Activated B cell treated with CpG ODN at 0.5 μM for 24 hours (primary cell): ENCODE measurements at regions not wholly inside any gene's neighbourhood (a gene's known extent, or its start where the extent isn't known, plus 50 kb on each side); places are given as distances from the start of the nearest gene placed in this dataset.

Experiments used
- ATAC-seq: fragments of 200-7000 bp; cut with Tn5 transposase; one replicate; pipeline ENCODE4 v1.10.0; 2021; ENCODE audit warnings: low read depth, mild to moderate bottlenecking, moderate library complexity
- CTCF ChIA-PET: fragments of 350-600 bp; sonication (Branson Sonifier 250); formaldehyde crosslinking; loops from one replicate; lab custom pipeline; 2021; ENCODE audit warnings: antibody characterized with exemption; lab: Charles Lee
- POLR2A ChIA-PET: fragments of 350-600 bp; sonication (Branson Sonifier 250); formaldehyde crosslinking; loops from one replicate; lab custom pipeline; 2021; ENCODE audit warnings: antibody characterized with exemption; lab: Charles Lee
- DNase-seq: peaks from one replicate; pipeline ENCODE4 v3.0.0; 2022
- H3K27ac Mint-ChIP-seq: one replicate; pipeline ENCODE4 v1.8.0; 2020; ENCODE audit warnings: mixed read lengths
- H3K27me3 Mint-ChIP-seq: one replicate; pipeline ENCODE4 v1.8.0; 2021; ENCODE audit warnings: mixed read lengths
- H3K36me3 Mint-ChIP-seq: one replicate; pipeline ENCODE4 v1.8.0; 2021; ENCODE audit warnings: low read depth, mixed read lengths
- H3K4me1 Mint-ChIP-seq: one replicate; pipeline ENCODE4 v1.8.0; 2021; ENCODE audit warnings: mixed read lengths
- H3K4me3 Mint-ChIP-seq: one replicate; pipeline ENCODE4 v1.8.0; 2020; ENCODE audit warnings: mild to moderate bottlenecking, mixed read lengths
- H3K9me3 Mint-ChIP-seq: one replicate; pipeline ENCODE4 v1.8.0; 2020; ENCODE audit warnings: mixed read lengths
- CTCF ChIP-seq: fragments of 200-600 bp; IDR thresholded peaks from one replicate; pipeline ENCODE4 v1.8.0; 2022; ENCODE audit warnings: antibody characterized with exemption, mild to moderate bottlenecking
- intact Hi-C: fragments of 100-400 bp; cut with micrococcal nuclease; formaldehyde crosslinking; loops from one replicate; pipeline ENCODE4 v1.15.1; 2024

GRCh38 chr10:83943049-83943448 lies 196.3 kb upstream of the GHITM start:
- H3K9me3 Mint-ChIP-seq, result no peaks in the 10 kb centered on the region
- no peak for TF ChIP-seq CTCF
- no peak for ATAC-seq
- POLR2A ChIA-PET, result no interaction called here
- intact Hi-C loops, result no loop called here
- H3K4me1 Mint-ChIP-seq, result no peaks in the 10 kb centered on the region
- no peaks in the 10 kb centered on the region for H3K36me3 Mint-ChIP-seq
- no peak overlapping the region for H3K4me3 Mint-ChIP-seq
- no peak for DNase-seq
- no peak overlapping the region for H3K27ac Mint-ChIP-seq
- CTCF ChIA-PET, result no interaction called here
- peaks cover 2% of the 10 kb centered on the region for H3K27me3 Mint-ChIP-seq

DNA sequence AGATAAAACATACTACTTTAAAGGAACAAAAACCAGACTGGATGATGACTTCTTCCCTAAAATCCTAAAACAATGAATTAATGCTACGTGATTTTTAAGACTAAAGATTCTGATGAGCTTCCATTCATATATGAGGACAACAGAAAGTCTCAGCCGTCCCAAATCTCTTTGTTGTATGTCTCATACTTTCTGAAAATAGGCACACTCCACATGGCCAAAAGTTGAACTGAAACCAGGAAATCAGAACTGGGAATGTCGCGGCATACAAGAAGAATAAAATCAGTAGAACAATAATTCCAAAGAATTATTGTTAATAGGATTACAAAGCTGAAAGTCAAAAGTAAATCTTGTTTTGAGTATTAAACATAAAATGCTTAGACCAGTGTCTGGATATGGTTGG lies 195.4 kb upstream of the GHITM start:
- H3K4me3 Mint-ChIP-seq, result no peak overlapping the region
- no peaks in the 10 kb centered on the region for H3K9me3 Mint-ChIP-seq
- ChIA-PET CTCF (no interaction called here), POLR2A (no interaction called here)
- H3K27ac Mint-ChIP-seq, result no peak overlapping the region
- ATAC-seq (no peak), DNase-seq (no peak)
- intact Hi-C loops, result no loop called here
- H3K4me1 Mint-ChIP-seq, result no peaks in the 10 kb centered on the region
- H3K36me3 Mint-ChIP-seq, result no peaks in the 10 kb centered on the region
- no peak for TF ChIP-seq CTCF
- H3K27me3 Mint-ChIP-seq, result peaks cover 2% of the 10 kb centered on the region

GRCh38 chr10:83945982-83946718 lies 193.2 kb upstream of the GHITM start:
- ATAC-seq (no peak), DNase-seq (no peak)
- ChIA-PET CTCF (no interaction called here), POLR2A (no interaction called here)
- no peak for TF ChIP-seq CTCF
- Mint-ChIP-seq H3K4me3 (no peak overlapping the region), H3K36me3 (no peaks in the 10 kb centered on the region), H3K27me3 (peaks cover 2% of the 10 kb centered on the region), H3K9me3 (no peaks in the 10 kb centered on the region), H3K4me1 (no peaks in the 10 kb centered on the region), H3K27ac (no peak overlapping the region)
- intact Hi-C loops, result no loop called here

- DNase-seq (no peak), ATAC-seq (no peak)
- Mint-ChIP-seq H3K27me3 (peaks cover 3% of the 10 kb centered on the region), H3K36me3 (no peaks in the 10 kb centered on the region), H3K27ac (no peak overlapping the region), H3K4me1 (no peaks in the 10 kb centered on the region), H3K4me3 (no peak overlapping the region), H3K9me3 (no peaks in the 10 kb centered on the region)
- no peak for TF ChIP-seq CTCF
- POLR2A ChIA-PET, result no interaction called here
- CTCF ChIA-PET, result no interaction called here
- intact Hi-C loops, result no loop called here
Measured at GRCh38 chr10:83952314-83952713, 187.0 kb upstream of the GHITM start.

DNA sequence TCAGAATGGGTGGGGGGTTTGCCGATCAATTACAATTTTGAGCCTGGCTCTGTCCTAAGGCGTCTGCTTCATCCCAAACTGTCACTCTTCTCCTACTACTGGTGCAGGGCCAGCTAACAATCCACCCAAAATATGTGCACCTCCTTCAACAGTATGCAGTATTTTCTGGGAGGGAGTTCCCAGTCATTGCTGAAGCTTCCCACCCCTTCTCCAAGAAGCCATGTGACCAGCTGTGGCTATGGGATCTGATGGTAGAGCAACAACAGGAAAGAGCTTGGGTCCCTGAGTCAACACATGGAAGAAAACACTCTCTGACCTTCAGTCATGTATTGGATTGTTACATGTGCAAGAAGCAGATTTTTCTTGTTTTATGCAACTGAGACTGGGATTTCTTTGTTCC lies 185.7 kb upstream of the GHITM start:
- intact Hi-C loops, result no loop called here
- ATAC-seq (no peak), DNase-seq (no peak)
- POLR2A ChIA-PET, result no interaction called here
- H3K27me3 Mint-ChIP-seq, result peaks cover 3% of the 10 kb centered on the region
- H3K4me1 Mint-ChIP-seq, result no peaks in the 10 kb centered on the region
- no peak for TF ChIP-seq CTCF
- CTCF ChIA-PET, result interaction anchor here (1.6 kb wide), 1 partner anchor 17 kb away, joined by 3 read pairs; no protein-coding TSS in a partner anchor
- no peak overlapping the region for H3K27ac Mint-ChIP-seq
- no peaks in the 10 kb centered on the region for H3K9me3 Mint-ChIP-seq
- no peak overlapping the region for H3K4me3 Mint-ChIP-seq
- H3K36me3 Mint-ChIP-seq, result no peaks in the 10 kb centered on the region
